Upper lobe of left lung (tissue), 4 donors: ENCODE measurements at regions not wholly inside any gene's neighbourhood (a gene's known extent, or its start where the extent isn't known, plus 50 kb on each side); places are given as distances from the start of the nearest gene placed in this dataset.

Experiments
- EP300 ChIP-seq, 4 donors: sonication (generic); formaldehyde crosslinking; IDR thresholded peaks; one replicate each; pipeline ENCODE4 v1.5.1; 2017; ENCODE audit warnings: antibody characterized with exemption in 4 of 4, control low read depth in 2 of 4
- POLR2A ChIP-seq, 4 donors: fragments of 450-650 bp; IDR thresholded peaks; one replicate each; pipeline ENCODE4 v1.5.1; 2016 to 2017; ENCODE audit warnings: antibody characterized with exemption in 4 of 4, mild to moderate bottlenecking in 2 of 4
- POLR2AphosphoS5 ChIP-seq, 2 donors: sonication (generic); formaldehyde crosslinking; IDR thresholded peaks; one replicate each; pipeline ENCODE4 v1.5.1; 2017; ENCODE audit warnings: antibody characterized with exemption in 2 of 2
- TF ChIP-seq, protein P1 (sequence below), 6 experiments: fragments of 450-650 bp in 4 of 6; fragments of 200-600 bp in 2 of 6; sonication (generic) in 2 of 6; IDR thresholded peaks; one replicate each; pipeline ENCODE4 v1.5.1; 2016 to 2019; ENCODE audit warnings: antibody characterized with exemption in 6 of 6

DNA sequence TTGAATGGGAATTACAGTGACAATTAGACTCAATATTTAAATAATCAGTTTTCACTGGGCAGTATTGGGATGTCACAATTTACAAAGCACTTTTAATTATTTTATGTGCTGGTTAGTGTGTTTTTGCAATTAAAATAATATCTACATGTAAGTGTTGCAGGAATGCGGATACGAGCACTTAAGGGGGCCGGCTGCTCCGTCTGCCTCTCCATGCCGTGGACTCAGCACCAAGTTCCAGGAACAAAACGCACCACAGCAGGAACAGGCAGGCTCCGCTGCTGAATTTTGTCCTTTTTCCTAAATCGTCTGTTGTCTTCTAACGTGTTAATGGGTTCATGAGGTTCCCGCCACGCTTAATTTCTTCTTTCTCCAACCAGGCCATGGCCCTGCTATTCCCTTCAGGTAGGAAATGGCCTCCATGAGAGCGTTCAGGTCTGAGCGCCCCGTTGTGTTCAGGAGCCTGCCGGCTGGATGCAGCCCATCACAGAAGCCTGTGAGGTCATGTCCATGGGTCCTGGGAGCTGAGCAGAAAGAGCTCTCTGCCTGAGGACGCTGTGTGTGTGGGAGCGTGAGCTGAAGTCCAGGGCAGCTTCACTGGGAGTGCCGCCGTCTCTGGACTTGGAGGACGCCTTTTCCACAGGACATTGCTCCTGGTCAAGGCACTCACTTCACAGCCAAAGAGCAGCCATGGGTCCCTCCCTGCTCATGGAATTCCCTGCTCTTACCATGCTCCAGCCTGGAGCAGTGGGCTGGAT, 730.3 kb downstream of the BRD1 start:
- TF ChIP-seq, protein P1, sequence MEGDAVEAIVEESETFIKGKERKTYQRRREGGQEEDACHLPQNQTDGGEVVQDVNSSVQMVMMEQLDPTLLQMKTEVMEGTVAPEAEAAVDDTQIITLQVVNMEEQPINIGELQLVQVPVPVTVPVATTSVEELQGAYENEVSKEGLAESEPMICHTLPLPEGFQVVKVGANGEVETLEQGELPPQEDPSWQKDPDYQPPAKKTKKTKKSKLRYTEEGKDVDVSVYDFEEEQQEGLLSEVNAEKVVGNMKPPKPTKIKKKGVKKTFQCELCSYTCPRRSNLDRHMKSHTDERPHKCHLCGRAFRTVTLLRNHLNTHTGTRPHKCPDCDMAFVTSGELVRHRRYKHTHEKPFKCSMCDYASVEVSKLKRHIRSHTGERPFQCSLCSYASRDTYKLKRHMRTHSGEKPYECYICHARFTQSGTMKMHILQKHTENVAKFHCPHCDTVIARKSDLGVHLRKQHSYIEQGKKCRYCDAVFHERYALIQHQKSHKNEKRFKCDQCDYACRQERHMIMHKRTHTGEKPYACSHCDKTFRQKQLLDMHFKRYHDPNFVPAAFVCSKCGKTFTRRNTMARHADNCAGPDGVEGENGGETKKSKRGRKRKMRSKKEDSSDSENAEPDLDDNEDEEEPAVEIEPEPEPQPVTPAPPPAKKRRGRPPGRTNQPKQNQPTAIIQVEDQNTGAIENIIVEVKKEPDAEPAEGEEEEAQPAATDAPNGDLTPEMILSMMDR (IDR thresholded peaks at IDR 0.05) = no peak
- no peak for TF ChIP-seq POLR2A (IDR thresholded peaks at IDR 0.05)
- no peak for TF ChIP-seq POLR2AphosphoS5 (IDR thresholded peaks at IDR 0.05)
- TF ChIP-seq EP300 (IDR thresholded peaks at IDR 0.05) = no peak
